Smooth muscle cell (in vitro differentiated cells): ENCODE measurements at regions not wholly inside any gene's neighbourhood (a gene's known extent, or its start where the extent isn't known, plus 50 kb on each side); places are given as distances from the start of the nearest gene placed in this dataset.

Experiments used
- DNase-seq: peaks from one replicate; lab custom pipeline; 2025; ENCODE audit not compliant: unreplicated experiment; lab: John Stamatoyannopoulos, UW
- H2AFZ ChIP-seq: fragments of 200-600 bp; sonication (generic); 2 replicates; pipeline ENCODE4 v1.6.0; 2016; ENCODE audit warnings: antibody characterized with exemption, low read depth, mild to moderate bottlenecking
- H3F3A ChIP-seq: fragments of 200-600 bp; sonication (generic); 2 replicates; pipeline ENCODE4 v1.6.0; 2017; ENCODE audit warnings: antibody characterized with exemption, low read depth
- H3K27ac ChIP-seq: fragments of 200-600 bp; sonication (generic); 2 replicates; pipeline ENCODE4 v1.5.1; 2016; ENCODE audit warnings: low read depth, mild to moderate bottlenecking
- H3K27me3 ChIP-seq: fragments of 200-600 bp; sonication (generic); 2 replicates; pipeline ENCODE4 v1.6.1; 2016; ENCODE audit warnings: low read depth, mild to moderate bottlenecking
- H3K36me3 ChIP-seq: fragments of 200-600 bp; sonication (generic); 2 replicates; pipeline ENCODE4 v1.5.1; 2016; ENCODE audit warnings: low read depth
- H3K4me1 ChIP-seq: fragments of 200-600 bp; sonication (generic); 2 replicates; pipeline ENCODE4 v1.5.1; 2016; ENCODE audit warnings: low read depth
- H3K4me2 ChIP-seq: fragments of 200-600 bp; sonication (generic); 2 replicates; pipeline ENCODE4 v1.6.0; 2016; ENCODE audit warnings: mild to moderate bottlenecking
- H3K4me3 ChIP-seq: fragments of 200-600 bp; sonication (generic); 2 replicates; pipeline ENCODE4 v1.5.1; 2016; ENCODE audit warnings: mild to moderate bottlenecking
- H3K79me2 ChIP-seq: fragments of 200-600 bp; sonication (generic); 2 replicates; pipeline ENCODE4 v1.6.0; 2016; ENCODE audit warnings: low read depth, mild to moderate bottlenecking
- H3K9ac ChIP-seq: fragments of 200-600 bp; sonication (generic); 2 replicates; pipeline ENCODE4 v1.6.0; 2016; ENCODE audit warnings: low read depth
- H3K9me3 ChIP-seq: fragments of 200-600 bp; sonication (generic); replicated peaks from 2 replicates; pipeline ENCODE4 v1.5.1; 2016; ENCODE audit warnings: low read depth
- H4K20me1 ChIP-seq: fragments of 200-600 bp; sonication (generic); 2 replicates; pipeline ENCODE4 v1.6.0; 2016; ENCODE audit warnings: low read depth
- WGBS: methylation state at CpG from one replicate; pipeline ENCODE4 v1.1.7; 2016; ENCODE audit warnings: low lambda C conversion rate; 5-methylcytosine and 5-hydroxymethylcytosine counted together
- TF ChIP-seq, protein P1 (sequence below): fragments of 200-600 bp; sonication (generic); IDR thresholded peaks from 2 replicates; pipeline ENCODE4 v1.5.1; 2017; ENCODE audit warnings: borderline replicate concordance, mild to moderate bottlenecking, antibody characterized with exemption; ENCODE audit not compliant: insufficient read depth, poor library complexity, severe bottlenecking

GRCh38 chr2:139918982-139919381 is 1138.8 kb upstream of the NXPH2 start:
- Histone ChIP-seq H3K4me2 (no peak overlapping the region), H3K4me1 (no peaks in the 10 kb centered on the region), H3K79me2 (no peaks in the 10 kb centered on the region), H3K9me3 (no peaks in the 10 kb centered on the region), H3K27ac (no peak overlapping the region), H3K27me3 (no peaks in the 10 kb centered on the region), H4K20me1 (no peaks in the 10 kb centered on the region), H3K36me3 (no peaks in the 10 kb centered on the region), H2AFZ (no peak overlapping the region), H3F3A (no peaks in the 10 kb centered on the region), H3K4me3 (no peak overlapping the region), H3K9ac (no peak overlapping the region)
- 94% methylated on average over 3 of the region's 3 CpGs for WGBS
- DNase-seq, result no peak
- TF ChIP-seq, protein P1, sequence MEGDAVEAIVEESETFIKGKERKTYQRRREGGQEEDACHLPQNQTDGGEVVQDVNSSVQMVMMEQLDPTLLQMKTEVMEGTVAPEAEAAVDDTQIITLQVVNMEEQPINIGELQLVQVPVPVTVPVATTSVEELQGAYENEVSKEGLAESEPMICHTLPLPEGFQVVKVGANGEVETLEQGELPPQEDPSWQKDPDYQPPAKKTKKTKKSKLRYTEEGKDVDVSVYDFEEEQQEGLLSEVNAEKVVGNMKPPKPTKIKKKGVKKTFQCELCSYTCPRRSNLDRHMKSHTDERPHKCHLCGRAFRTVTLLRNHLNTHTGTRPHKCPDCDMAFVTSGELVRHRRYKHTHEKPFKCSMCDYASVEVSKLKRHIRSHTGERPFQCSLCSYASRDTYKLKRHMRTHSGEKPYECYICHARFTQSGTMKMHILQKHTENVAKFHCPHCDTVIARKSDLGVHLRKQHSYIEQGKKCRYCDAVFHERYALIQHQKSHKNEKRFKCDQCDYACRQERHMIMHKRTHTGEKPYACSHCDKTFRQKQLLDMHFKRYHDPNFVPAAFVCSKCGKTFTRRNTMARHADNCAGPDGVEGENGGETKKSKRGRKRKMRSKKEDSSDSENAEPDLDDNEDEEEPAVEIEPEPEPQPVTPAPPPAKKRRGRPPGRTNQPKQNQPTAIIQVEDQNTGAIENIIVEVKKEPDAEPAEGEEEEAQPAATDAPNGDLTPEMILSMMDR, result no peak

GRCh38 chr2:139917690-139918384 is 1137.6 kb upstream of the NXPH2 start:
- no peaks in the 10 kb centered on the region for H3K4me1 ChIP-seq
- no peaks in the 10 kb centered on the region for H3K27me3 ChIP-seq
- no peak overlapping the region for H3K27ac ChIP-seq
- H3K79me2 ChIP-seq, result no peaks in the 10 kb centered on the region
- no peak for DNase-seq
- no peak overlapping the region for H3K9ac ChIP-seq
- H4K20me1 ChIP-seq, result no peaks in the 10 kb centered on the region
- H3K36me3 ChIP-seq, result no peaks in the 10 kb centered on the region
- TF ChIP-seq, protein P1, result no peak
- H3K9me3 ChIP-seq, result peaks cover 3% of the 10 kb centered on the region
- no peak overlapping the region for H3K4me2 ChIP-seq
- no peak overlapping the region for H2AFZ ChIP-seq
- no peaks in the 10 kb centered on the region for H3F3A ChIP-seq
- H3K4me3 ChIP-seq, result no peak overlapping the region
- WGBS, result 91% methylated on average over 3 of the region's 3 CpGs

GRCh38 chr2:139916822-139917221 is 1136.6 kb upstream of the NXPH2 start:
- H3K4me1 ChIP-seq, result no peaks in the 10 kb centered on the region
- H3K27ac ChIP-seq, result no peak overlapping the region
- DNase-seq, result no peak
- H3F3A ChIP-seq, result no peaks in the 10 kb centered on the region
- no peaks in the 10 kb centered on the region for H3K36me3 ChIP-seq
- peaks cover 5% of the 10 kb centered on the region for H3K9me3 ChIP-seq
- no peaks in the 10 kb centered on the region for H4K20me1 ChIP-seq
- 96% methylated on average over 7 of the region's 7 CpGs for WGBS
- H3K9ac ChIP-seq, result no peak overlapping the region
- H3K79me2 ChIP-seq, result no peaks in the 10 kb centered on the region
- TF ChIP-seq, protein P1, result no peak
- H2AFZ ChIP-seq, result no peak overlapping the region
- no peak overlapping the region for H3K4me3 ChIP-seq
- no peak overlapping the region for H3K4me2 ChIP-seq
- no peaks in the 10 kb centered on the region for H3K27me3 ChIP-seq

DNA sequence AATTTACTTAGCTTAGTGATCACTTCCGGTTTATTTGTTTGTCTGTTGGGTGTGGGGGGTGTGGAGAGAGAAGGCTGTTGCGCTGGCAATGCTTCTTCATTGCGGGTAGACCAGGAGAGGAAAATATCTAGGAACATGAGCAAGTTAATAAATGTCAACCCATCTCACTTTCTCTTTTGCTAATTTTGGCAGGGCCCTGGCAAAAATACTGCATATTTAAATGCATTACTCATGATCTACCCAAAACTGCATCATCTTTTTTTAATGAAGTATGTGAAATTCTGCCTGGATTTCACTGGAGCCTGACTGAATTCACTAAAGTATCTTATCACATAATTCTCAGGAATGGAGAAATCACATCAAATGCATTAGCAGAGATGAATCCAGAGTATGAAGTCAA is 1131.0 kb upstream of the NXPH2 start:
- Histone ChIP-seq H4K20me1 (no peaks in the 10 kb centered on the region), H3K9ac (no peak overlapping the region), H3K4me1 (no peaks in the 10 kb centered on the region), H3F3A (no peaks in the 10 kb centered on the region), H2AFZ (no peak overlapping the region), H3K36me3 (no peaks in the 10 kb centered on the region), H3K4me2 (no peak overlapping the region), H3K27ac (no peak overlapping the region), H3K79me2 (no peaks in the 10 kb centered on the region), H3K4me3 (no peak overlapping the region), H3K9me3 (peaks cover 5% of the 10 kb centered on the region), H3K27me3 (no peaks in the 10 kb centered on the region)
- no peak for DNase-seq
- TF ChIP-seq, protein P1, result no peak
- WGBS, result 100% methylated on average over 3 of the region's 3 CpGs
